SK-N-MC (cell line): ENCODE measurements at regions not wholly inside any gene's neighbourhood (a gene's known extent, or its start where the extent isn't known, plus 50 kb on each side); places are given as distances from the start of the nearest gene placed in this dataset.

Experiments used
- EZH2 ChIP-seq: fragments of 200-600 bp; sonication (generic); IDR thresholded peaks from one replicate; pipeline ENCODE4 v1.6.1; 2017; ENCODE audit warnings: antibody characterized with exemption
- FOXP2 ChIP-seq: optimal IDR thresholded peaks from 2 replicates; pipeline ENCODE3; 2011; ENCODE audit warnings: mild to moderate bottlenecking, moderate library complexity; ENCODE audit not compliant: insufficient read depth; ENCODE audit errors: extremely low read length, control extremely low read depth
- POLR2AphosphoS5 ChIP-seq: IDR thresholded peaks from 2 replicates; pipeline ENCODE4 v1.6.1; 2012; ENCODE audit warnings: mild to moderate bottlenecking, low read depth, low read length, borderline replicate concordance

GRCh38 chr7:17490825-17491224 lies 192.4 kb downstream of the AHR start:
- TF ChIP-seq EZH2 = no peak
- TF ChIP-seq POLR2AphosphoS5 = no peak
- no peak for TF ChIP-seq FOXP2
